HFFc6 (cell line): ENCODE measurements at regions not wholly inside any gene's neighbourhood (a gene's known extent, or its start where the extent isn't known, plus 50 kb on each side); places are given as distances from the start of the nearest gene placed in this dataset.

Source experiments
- DNase-seq: peaks from one replicate; pipeline ENCODE4 v3.0.0-alpha.2; 2018
- H3K27ac Mint-ChIP-seq: 2 replicates; pipeline ENCODE4 v1.8.0; 2020; ENCODE audit warnings: mild to moderate bottlenecking, mixed read lengths
- H3K27me3 Mint-ChIP-seq: 2 replicates; pipeline ENCODE4 v1.8.0; 2021; ENCODE audit warnings: mild to moderate bottlenecking, moderate library complexity, mixed read lengths; ENCODE audit not compliant: insufficient read depth
- H3K36me3 Mint-ChIP-seq: 2 replicates; pipeline ENCODE4 v1.8.0; 2021; ENCODE audit warnings: low read depth, mixed read lengths
- H3K4me1 Mint-ChIP-seq: 2 replicates; pipeline ENCODE4 v1.8.0; 2020; ENCODE audit warnings: low read depth, mixed read lengths
- H3K4me3 Mint-ChIP-seq: 2 replicates; pipeline ENCODE4 v1.8.0; 2020; ENCODE audit warnings: mild to moderate bottlenecking, moderate library complexity, mixed read lengths
- H3K9me3 Mint-ChIP-seq: 2 replicates; pipeline ENCODE4 v1.8.0; 2020; ENCODE audit warnings: mild to moderate bottlenecking, mixed read lengths
- TF ChIP-seq, protein P1 (sequence below): fragments of 200-600 bp; sonication (generic); IDR thresholded peaks from 2 replicates; pipeline ENCODE4 v1.5.0; 2021; ENCODE audit warnings: antibody characterized with exemption, mild to moderate bottlenecking

DNA sequence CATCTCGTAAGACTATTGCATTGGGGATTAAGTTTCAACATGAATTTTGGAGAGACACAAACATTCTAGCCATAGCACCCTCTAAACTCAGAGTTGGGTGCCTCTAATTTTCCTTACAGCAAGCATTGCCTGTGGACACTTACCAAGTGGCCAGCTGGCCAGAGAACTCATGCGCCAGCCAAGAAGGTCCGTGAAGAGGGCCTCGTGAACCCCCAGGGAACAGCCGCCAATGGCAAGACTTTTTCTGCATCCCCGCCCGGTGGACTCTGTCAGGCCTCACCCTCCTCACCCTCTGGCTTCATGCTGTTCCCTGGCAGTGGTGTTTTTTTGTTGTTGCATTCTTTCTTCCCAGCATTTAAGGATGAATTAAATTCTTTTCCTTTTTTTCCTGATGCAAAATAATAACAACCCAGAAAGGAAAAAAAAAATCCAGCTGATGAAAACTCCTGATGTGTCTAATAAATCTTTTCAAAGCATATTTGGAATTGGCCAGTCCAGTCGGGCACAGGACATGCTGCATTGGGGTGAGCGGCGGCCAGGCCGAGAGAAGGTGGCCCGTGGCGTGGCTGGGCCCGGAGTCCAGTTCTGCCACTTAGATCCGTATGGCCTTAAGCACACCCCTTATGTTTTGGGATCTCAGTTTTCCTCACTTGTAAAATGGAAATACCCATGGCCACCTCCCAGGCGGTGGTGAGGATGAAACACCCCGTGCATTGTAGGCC, 191.9 kb upstream of the DIO3 start:
- H3K4me3 Mint-ChIP-seq, result no peak overlapping the region
- TF ChIP-seq, protein P1, sequence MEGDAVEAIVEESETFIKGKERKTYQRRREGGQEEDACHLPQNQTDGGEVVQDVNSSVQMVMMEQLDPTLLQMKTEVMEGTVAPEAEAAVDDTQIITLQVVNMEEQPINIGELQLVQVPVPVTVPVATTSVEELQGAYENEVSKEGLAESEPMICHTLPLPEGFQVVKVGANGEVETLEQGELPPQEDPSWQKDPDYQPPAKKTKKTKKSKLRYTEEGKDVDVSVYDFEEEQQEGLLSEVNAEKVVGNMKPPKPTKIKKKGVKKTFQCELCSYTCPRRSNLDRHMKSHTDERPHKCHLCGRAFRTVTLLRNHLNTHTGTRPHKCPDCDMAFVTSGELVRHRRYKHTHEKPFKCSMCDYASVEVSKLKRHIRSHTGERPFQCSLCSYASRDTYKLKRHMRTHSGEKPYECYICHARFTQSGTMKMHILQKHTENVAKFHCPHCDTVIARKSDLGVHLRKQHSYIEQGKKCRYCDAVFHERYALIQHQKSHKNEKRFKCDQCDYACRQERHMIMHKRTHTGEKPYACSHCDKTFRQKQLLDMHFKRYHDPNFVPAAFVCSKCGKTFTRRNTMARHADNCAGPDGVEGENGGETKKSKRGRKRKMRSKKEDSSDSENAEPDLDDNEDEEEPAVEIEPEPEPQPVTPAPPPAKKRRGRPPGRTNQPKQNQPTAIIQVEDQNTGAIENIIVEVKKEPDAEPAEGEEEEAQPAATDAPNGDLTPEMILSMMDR, result no peak
- H3K9me3 Mint-ChIP-seq, result peaks cover 9% of the 10 kb centered on the region; the same call in 1 of the 2 replicates
- no peak overlapping the region for H3K27ac Mint-ChIP-seq
- DNase-seq, result no peak
- H3K36me3 Mint-ChIP-seq, result no peaks in the 10 kb centered on the region
- H3K27me3 Mint-ChIP-seq, result peaks cover 24% of the 10 kb centered on the region
- H3K4me1 Mint-ChIP-seq, result no peaks in the 10 kb centered on the region

DNA sequence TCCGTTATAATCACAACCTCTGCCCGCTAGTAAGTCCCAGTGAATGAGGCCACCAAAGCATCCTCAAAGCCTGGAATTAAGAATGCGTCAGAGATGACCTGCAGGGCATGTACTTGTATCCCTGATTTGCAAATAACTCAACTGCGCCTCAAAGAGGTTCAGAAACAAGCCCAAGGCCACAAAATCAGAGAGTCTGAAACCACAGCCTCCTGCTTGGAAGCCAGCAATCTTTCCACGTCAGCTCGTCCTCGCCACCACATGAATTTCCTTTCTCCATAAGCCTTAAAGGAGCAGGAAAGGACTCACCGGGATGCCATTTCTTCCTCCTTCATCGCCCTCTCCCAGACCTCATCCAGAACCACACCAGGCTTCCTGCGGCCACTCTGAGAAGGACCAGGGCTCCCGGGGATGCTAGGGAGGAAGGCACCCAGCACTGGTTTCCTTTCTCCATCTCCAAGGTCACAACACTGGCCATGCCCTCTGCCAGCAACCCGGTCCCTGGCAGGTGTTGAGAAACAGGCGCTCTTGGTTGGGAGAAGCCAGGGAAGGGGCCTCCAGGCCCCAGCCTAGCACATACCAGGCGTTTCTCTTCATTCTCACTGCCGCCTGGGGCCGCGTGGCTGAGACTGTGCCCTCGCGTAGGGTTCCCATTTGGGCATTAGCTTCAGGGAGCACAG, 191.2 kb upstream of the DIO3 start:
- H3K4me3 Mint-ChIP-seq, result no peak overlapping the region
- H3K27me3 Mint-ChIP-seq, result peaks cover 20% of the 10 kb centered on the region
- TF ChIP-seq, protein P1, result no peak
- no peak overlapping the region for H3K27ac Mint-ChIP-seq
- peaks cover 9% of the 10 kb centered on the region; the same call in 1 of the 2 replicates for H3K9me3 Mint-ChIP-seq
- H3K4me1 Mint-ChIP-seq, result no peaks in the 10 kb centered on the region
- DNase-seq, result no peak
- H3K36me3 Mint-ChIP-seq, result no peaks in the 10 kb centered on the region

DNA sequence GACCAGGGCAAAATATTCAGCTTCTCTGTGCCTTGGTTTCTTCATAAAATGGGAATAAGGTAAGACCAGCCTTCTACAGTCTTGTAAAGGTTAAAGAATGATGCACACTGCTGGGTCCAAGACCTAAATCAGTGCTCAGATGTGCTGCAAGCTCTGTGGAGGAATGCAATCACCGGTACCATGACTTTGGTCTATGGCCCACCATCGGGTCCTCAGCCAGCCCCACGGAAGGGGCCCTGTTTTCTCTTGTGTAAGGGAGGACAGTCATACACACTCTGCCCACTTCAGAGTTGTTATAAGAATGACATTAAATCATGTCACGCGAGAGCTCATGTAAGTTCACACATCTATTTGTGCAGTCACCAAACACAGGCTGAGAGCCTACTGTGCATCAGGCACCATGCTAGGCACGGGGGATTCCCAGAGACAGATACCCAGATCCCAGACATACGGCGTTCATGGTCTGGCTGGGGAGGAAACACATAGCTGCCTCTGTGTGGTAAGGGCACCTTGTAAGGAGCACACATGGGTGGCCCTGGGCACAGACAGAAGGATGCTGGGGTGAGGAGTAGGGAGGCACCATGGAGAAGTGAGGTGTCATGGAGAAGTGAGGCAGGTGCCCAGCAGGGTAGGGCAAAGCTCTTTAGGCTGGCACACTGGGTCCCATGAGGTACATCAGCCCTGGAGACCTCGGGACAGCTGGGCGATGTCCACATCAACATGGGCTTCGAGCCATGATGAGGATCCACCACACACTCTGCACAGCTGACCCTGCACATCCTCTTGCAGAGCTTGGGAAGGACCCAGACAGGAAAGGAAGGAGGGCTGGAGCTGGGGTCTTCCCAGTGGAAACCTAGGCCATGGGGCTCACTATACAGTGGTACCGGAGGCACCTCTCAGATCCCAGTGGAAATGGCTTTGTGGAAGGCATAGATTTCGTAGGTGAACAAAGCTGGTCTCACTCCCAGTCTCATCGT, 190.4 kb upstream of the DIO3 start:
- DNase-seq, result no peak
- H3K27me3 Mint-ChIP-seq, result peaks cover 13% of the 10 kb centered on the region
- TF ChIP-seq, protein P1, result no peak

DNA sequence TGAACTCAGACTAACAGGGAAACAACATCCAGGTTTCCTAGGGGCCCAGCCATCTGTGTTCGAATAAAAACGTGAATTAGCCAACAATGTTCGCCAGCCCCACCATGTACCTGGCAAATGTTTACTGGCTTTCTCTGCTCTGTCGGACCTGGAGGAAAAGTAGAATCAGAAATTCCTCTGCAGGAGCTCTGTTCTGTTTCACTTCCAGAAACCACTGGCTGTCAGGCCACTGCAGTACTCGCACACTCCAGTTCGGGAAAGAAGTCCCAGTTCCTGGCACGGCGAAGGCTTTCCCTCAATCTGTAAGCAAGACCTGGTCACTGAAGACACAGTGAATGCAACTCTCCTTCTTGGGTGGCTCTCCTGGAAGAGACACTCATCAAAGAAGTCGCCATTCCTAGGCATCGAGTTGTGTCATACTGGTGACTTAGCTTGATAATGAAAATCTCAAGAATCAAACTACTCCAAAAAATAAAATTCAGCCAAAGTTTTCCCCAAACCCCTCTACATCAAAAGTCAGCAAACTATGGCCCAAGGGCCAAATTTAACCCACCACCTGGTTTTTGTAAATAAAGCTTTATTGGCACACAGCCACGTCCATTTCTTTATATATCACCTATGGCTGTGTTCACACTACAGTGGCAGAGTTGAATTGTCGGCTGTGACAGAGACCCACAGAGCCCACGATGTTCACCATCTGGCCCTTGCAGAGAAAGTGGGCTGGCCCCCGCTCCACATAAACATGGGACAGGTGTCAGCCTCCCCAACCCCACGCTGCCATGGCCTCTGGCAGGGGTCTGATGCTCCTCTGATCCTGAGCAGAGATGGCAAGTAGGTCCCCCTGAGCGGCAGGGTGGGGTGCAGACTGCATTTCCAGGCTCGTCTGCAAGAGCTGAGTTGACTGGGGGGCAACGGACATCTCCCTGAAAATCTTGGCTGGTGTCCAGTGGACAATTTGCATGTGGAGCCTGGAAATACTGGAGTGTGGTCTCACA, 189.2 kb upstream of the DIO3 start:
- DNase-seq, result no peak

More for the DNA sequence above, 190.4 kb upstream of the DIO3 start:
- no peaks in the 10 kb centered on the region for H3K36me3 Mint-ChIP-seq
- H3K27ac Mint-ChIP-seq, result no peak overlapping the region
- no peak overlapping the region for H3K4me3 Mint-ChIP-seq
- no peaks in the 10 kb centered on the region for H3K4me1 Mint-ChIP-seq
- peaks cover 5% of the 10 kb centered on the region; the same call in 1 of the 2 replicates for H3K9me3 Mint-ChIP-seq

More for the DNA sequence above, 189.2 kb upstream of the DIO3 start:
- Mint-ChIP-seq H3K4me1 (no peaks in the 10 kb centered on the region), H3K4me3 (no peak overlapping the region), H3K27me3 (peaks cover 11% of the 10 kb centered on the region), H3K27ac (no peak overlapping the region), H3K9me3 (peaks cover 3% of the 10 kb centered on the region; the same call in 1 of the 2 replicates), H3K36me3 (no peaks in the 10 kb centered on the region)
- TF ChIP-seq, protein P1, result no peak
